NT2/D1 (cell line): ENCODE measurements at regions not wholly inside any gene's neighbourhood (a gene's known extent, or its start where the extent isn't known, plus 50 kb on each side); places are given as distances from the start of the nearest gene placed in this dataset.

ENCODE experiments used
- DNase-seq: peaks from one replicate; pipeline ENCODE4 v3.0.0-alpha.2; 2011; ENCODE audit warnings: low read depth, low spot score
- H3K27me3 ChIP-seq: 2 replicates; pipeline ENCODE4 v1.6.0; 2011; ENCODE audit warnings: mild to moderate bottlenecking; ENCODE audit not compliant: insufficient read length, insufficient read depth
- H3K36me3 ChIP-seq: 2 replicates; pipeline ENCODE4 v1.6.1; 2011; ENCODE audit warnings: mild to moderate bottlenecking, low read length, mixed read lengths; ENCODE audit not compliant: insufficient read depth, insufficient read length
- H3K4me1 ChIP-seq: 2 replicates; pipeline ENCODE4 v1.5.1; 2011; ENCODE audit not compliant: insufficient read depth, insufficient read length
- H3K4me3 ChIP-seq: 2 replicates; pipeline ENCODE4 v1.5.1; 2011; ENCODE audit warnings: low read depth; ENCODE audit not compliant: insufficient read length
- H3K9ac ChIP-seq: 2 replicates; pipeline ENCODE4 v1.6.0; 2011; ENCODE audit warnings: low read depth; ENCODE audit not compliant: insufficient read length
- H3K9me3 ChIP-seq: 2 replicates; pipeline ENCODE4 v1.5.1; 2011; ENCODE audit warnings: mild to moderate bottlenecking, low read length; ENCODE audit not compliant: insufficient read depth
- SUZ12 ChIP-seq: IDR thresholded peaks from 2 replicates; pipeline ENCODE4 v1.6.1; 2011; ENCODE audit not compliant: insufficient read length, insufficient read depth; ENCODE audit errors: extremely low read depth
- YY1 ChIP-seq: IDR thresholded peaks from 2 replicates; pipeline ENCODE4 v1.6.1; 2011; ENCODE audit not compliant: insufficient read length, insufficient read depth
- ZNF274 ChIP-seq: IDR thresholded peaks from 2 replicates; pipeline ENCODE4 v1.6.1; 2011; ENCODE audit warnings: mild to moderate bottlenecking, low read depth, low read length

DNA sequence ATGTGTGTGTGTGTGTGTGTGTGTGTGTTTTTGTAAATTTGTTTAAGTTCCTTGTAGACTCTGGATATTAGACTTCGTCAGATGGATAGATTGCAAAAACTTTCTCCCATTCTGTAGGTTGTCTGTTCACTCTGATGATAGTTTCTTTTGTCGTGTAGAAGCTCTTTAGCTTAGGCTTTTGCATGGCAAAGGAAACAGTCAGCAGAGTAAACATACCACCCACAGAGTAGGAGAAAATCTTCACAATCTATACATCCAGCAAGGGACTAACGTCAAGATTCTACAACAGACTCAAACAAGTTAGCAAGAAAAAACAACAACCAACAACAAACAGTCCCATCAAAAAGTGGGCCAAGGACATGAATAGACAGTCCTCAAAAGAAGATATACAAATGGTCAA lies 336.7 kb upstream of the ATP5MC3 start:
- Histone ChIP-seq H3K4me3 (no peak overlapping the region), H3K36me3 (no peaks in the 10 kb centered on the region), H3K9ac (no peak overlapping the region), H3K4me1 (no peaks in the 10 kb centered on the region), H3K27me3 (no peaks in the 10 kb centered on the region), H3K9me3 (peaks cover 18% of the 10 kb centered on the region; the same call in 1 of the 2 replicates)
- TF ChIP-seq ZNF274: no peak
- TF ChIP-seq SUZ12: no peak
- peak; percentile 51 for DNase-seq

- no peak for DNase-seq
- Histone ChIP-seq H3K36me3 (no peaks in the 10 kb centered on the region), H3K4me3 (no peak overlapping the region), H3K9me3 (peaks cover 18% of the 10 kb centered on the region; the same call in 1 of the 2 replicates), H3K9ac (no peak overlapping the region), H3K27me3 (no peaks in the 10 kb centered on the region), H3K4me1 (no peaks in the 10 kb centered on the region)
- no peak for TF ChIP-seq YY1
- no peak for TF ChIP-seq ZNF274
- no peak for TF ChIP-seq SUZ12
Measured at GRCh38 chr2:175516555-175516954, 335.0 kb upstream of the ATP5MC3 start.

GRCh38 chr2:175500255-175500654 lies 318.7 kb upstream of the ATP5MC3 start:
- no peak overlapping the region for H3K9ac ChIP-seq
- no peak for DNase-seq
- no peaks in the 10 kb centered on the region for H3K4me1 ChIP-seq
- peaks cover 2% of the 10 kb centered on the region for H3K27me3 ChIP-seq
- H3K4me3 ChIP-seq: no peak overlapping the region
- no peak for TF ChIP-seq ZNF274
- no peaks in the 10 kb centered on the region for H3K9me3 ChIP-seq
- H3K36me3 ChIP-seq: no peaks in the 10 kb centered on the region

- no peak for DNase-seq
- no peaks in the 10 kb centered on the region for H3K4me1 ChIP-seq
Measured at GRCh38 chr2:175490360-175490791, 308.9 kb upstream of the ATP5MC3 start.

DNA sequence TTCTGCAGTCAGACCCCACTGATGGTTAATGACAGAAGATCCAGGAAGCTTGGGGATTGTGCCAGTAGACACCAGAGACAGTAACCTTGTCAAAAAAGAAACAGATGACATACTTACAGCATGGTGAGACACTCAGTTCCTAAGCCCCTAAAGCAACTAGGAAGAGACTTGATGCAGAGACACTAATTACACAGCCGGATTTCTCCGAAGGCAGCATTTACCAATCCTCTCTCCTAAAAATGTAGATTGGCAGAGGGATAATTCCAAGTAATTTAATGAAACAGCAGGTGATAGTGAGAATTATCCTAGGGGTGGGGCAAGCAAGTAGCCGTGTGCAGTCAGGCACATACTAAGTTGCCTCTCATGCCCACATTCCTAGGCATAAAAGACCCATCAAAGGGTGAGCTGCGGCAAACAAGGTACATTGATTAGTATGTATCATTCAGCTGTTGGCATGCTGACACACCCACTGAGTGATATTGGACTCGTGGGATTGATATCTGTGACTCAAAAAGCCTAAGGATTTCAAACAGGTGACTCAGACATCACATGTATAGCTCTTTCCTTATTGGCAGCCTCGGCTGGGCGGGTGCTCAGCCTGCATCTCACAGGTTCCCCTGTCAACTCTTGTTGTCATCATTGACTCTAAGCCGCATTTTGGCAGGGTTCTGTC lies 296.7 kb upstream of the ATP5MC3 start:
- Histone ChIP-seq H3K9me3 (no peaks in the 10 kb centered on the region), H3K4me1 (no peaks in the 10 kb centered on the region), H3K27me3 (no peaks in the 10 kb centered on the region), H3K4me3 (no peak overlapping the region), H3K9ac (no peak overlapping the region), H3K36me3 (no peaks in the 10 kb centered on the region)
- no peak for DNase-seq
- TF ChIP-seq SUZ12 (no peak), ZNF274 (no peak), YY1 (no peak)

More at GRCh38 chr2:175490360-175490791, 308.9 kb upstream of the ATP5MC3 start:
- TF ChIP-seq ZNF274: no peak
- TF ChIP-seq YY1: no peak
- TF ChIP-seq SUZ12: no peak
- Histone ChIP-seq H3K9me3 (no peaks in the 10 kb centered on the region), H3K36me3 (no peaks in the 10 kb centered on the region), H3K27me3 (no peaks in the 10 kb centered on the region), H3K9ac (no peak overlapping the region), H3K4me3 (no peak overlapping the region)

DNA sequence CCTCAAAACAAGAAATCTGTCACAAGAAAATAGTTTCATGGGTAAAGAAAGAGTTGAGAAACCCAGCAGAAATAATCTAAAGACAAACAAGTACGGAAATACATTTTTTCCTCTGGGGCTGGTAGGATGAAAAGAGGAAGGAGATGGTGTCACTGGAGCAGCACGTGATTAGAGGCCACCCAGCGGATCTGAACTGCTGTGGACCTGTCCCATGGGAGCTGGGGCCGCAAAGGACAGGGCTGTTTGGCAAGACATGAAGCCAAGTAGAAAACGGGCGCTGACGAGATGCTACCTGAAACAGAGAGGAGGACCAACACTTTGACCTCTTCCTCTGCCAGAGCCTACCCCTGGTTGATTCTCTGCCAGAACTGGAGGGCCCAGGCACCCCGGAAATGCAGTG lies 295.4 kb upstream of the ATP5MC3 start:
- no peak for DNase-seq
- Histone ChIP-seq H3K36me3 (no peaks in the 10 kb centered on the region), H3K27me3 (no peaks in the 10 kb centered on the region), H3K4me1 (no peaks in the 10 kb centered on the region), H3K4me3 (no peak overlapping the region), H3K9me3 (no peaks in the 10 kb centered on the region), H3K9ac (no peak overlapping the region)
- no peak for TF ChIP-seq ZNF274
- no peak for TF ChIP-seq YY1
- no peak for TF ChIP-seq SUZ12

- no peaks in the 10 kb centered on the region for H3K4me1 ChIP-seq
- no peak overlapping the region for H3K9ac ChIP-seq
- no peak for DNase-seq
- H3K4me3 ChIP-seq: no peak overlapping the region
- H3K9me3 ChIP-seq: no peaks in the 10 kb centered on the region
- no peaks in the 10 kb centered on the region for H3K27me3 ChIP-seq
- TF ChIP-seq SUZ12 (no peak), YY1 (no peak), ZNF274 (no peak)
- no peaks in the 10 kb centered on the region for H3K36me3 ChIP-seq
Measured at GRCh38 chr2:175476374-175476773, 294.9 kb upstream of the ATP5MC3 start.
